Esophagus squamous epithelium (tissue), 5 donors: ENCODE measurements at regions not wholly inside any gene's neighbourhood (a gene's known extent, or its start where the extent isn't known, plus 50 kb on each side); places are given as distances from the start of the nearest gene placed in this dataset.

Experiments
- DNase-seq: peaks from one replicate; lab custom pipeline; 2025; lab: John Stamatoyannopoulos, UW
- H3K27ac ChIP-seq, 4 donors: fragments of 200-600 bp; sonication (generic); one replicate each; pipeline ENCODE4 v1.5.1; 2016 to 2019; ENCODE audit warnings: mild to moderate bottlenecking in 1 of 4
- H3K27me3 ChIP-seq, 4 donors: fragments of 200-600 bp; sonication (generic); 1 replicate in 3 of 4; 2 replicates in 1 of 4; pipeline versions ENCODE4 v1.5.1 to v1.6.0; 2017 to 2021; ENCODE audit warnings: antibody characterized with exemption in 1 of 4
- H3K36me3 ChIP-seq, 3 donors: fragments of 200-600 bp; sonication (generic); one replicate each; pipeline ENCODE4 v1.5.1; 2016 to 2019
- H3K4me1 ChIP-seq, 3 donors: fragments of 200-600 bp; sonication (generic); one replicate each; pipeline ENCODE4 v1.5.1; 2017 to 2019
- H3K4me3 ChIP-seq, 4 donors: fragments of 200-600 bp; sonication (generic); 1 replicate in 3 of 4; 2 replicates in 1 of 4; pipeline ENCODE4 v1.5.1; 2016 to 2019; ENCODE audit warnings: mild to moderate bottlenecking in 2 of 4, moderate library complexity in 1 of 4
- H3K9me3 ChIP-seq, 3 donors: fragments of 200-600 bp; sonication (generic); one replicate each; pipeline ENCODE4 v1.5.1; 2016 to 2019
- CTCF ChIP-seq, 6 experiments: fragments of 450-650 bp in 4 of 6; fragments of 200-600 bp in 2 of 6; sonication (generic) in 2 of 6; IDR thresholded peaks; one replicate each; pipeline ENCODE4 v1.5.1; 2016 to 2019; ENCODE audit warnings: antibody characterized with exemption in 6 of 6, mild to moderate bottlenecking in 4 of 6, moderate library complexity in 4 of 6
- POLR2A ChIP-seq, 4 donors: fragments of 450-650 bp; IDR thresholded peaks; one replicate each; pipeline ENCODE4 v1.6.1; 2017; ENCODE audit warnings: antibody characterized with exemption in 4 of 4, mild to moderate bottlenecking in 4 of 4, moderate library complexity in 3 of 4
- WGBS, 2 donors: methylation state at CpG; one replicate each; pipeline ENCODE4 v1.1.5; 2018; 5-methylcytosine and 5-hydroxymethylcytosine counted together
- intact Hi-C: fragments of 100-400 bp; cut with DNase I; formaldehyde crosslinking; loops from one replicate; pipeline ENCODE4 v1.15.0; 2022
- donor health status: DM: yes; HTN: yes; CAD: no.

DNA sequence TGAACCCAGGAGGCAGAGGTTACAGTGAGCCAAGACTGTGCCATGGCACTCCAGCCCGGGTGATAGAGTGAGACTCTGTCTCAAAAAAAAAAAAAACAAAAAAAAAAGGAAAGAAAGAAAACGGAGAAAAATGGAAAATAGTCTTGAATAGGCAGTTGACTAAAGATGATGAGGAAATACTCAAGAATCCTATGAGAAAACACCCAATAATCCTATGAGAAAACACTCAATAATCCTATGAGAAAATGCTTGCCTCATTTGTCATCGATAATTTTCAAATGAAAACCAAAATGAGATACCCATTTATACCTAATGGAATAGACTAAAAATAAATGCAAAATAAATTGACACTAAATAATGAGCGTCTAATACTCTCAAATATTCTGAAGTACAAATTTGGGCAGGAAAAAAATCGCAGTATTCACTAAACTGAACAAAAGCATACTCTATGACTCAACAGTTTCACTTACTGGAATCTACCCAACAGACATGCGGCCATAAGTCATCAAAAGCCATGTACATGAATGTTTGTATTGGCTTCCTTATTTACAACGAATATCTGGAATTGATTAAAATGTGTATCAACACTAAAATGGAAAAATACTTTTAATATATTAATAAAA is 733.9 kb upstream of the CHRM3 start:
- Histone ChIP-seq H3K4me3 (no peak overlapping the region), H3K36me3 (no peaks in the 10 kb centered on the region), H3K27ac (no peak overlapping the region), H3K4me1 (no peaks in the 10 kb centered on the region), H3K9me3 (no peaks in the 10 kb centered on the region), H3K27me3 (no peaks in the 10 kb centered on the region)
- 52 to 55% methylated on average over 6 to 7 of the region's 7 CpGs for WGBS, 2 donors
- intact Hi-C loops = no loop called here
- no peak for DNase-seq
- no peak for TF ChIP-seq CTCF (IDR thresholded peaks at IDR 0.05)
- no peak for TF ChIP-seq POLR2A (IDR thresholded peaks at IDR 0.05)

GRCh38 chr1:238649200-238649599 is 737.2 kb upstream of the CHRM3 start:
- no peaks in the 10 kb centered on the region for H3K9me3 ChIP-seq

DNA sequence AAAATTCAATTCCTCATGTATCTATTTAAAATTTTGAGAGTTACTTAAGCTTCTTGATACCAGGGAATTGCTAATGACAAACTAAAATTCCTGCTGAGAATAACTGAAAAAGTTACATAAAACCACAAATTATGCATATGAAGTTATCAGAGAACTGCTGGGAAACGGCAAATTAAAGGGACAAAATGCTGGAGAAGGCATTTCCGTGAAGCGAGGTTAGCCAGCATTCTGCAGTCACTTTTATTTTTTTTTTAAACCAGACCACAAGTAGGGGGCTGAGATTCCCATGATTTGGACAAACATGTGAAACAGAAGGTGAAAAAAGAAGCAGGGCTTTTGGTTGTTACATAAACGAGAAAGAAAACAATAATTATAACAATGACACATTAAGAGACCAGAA is 737.6 kb upstream of the CHRM3 start:
- TF ChIP-seq POLR2A (IDR thresholded peaks at IDR 0.05) (no peak), CTCF (IDR thresholded peaks at IDR 0.05) (no peak)
- WGBS, 2 donors = 74 to 87% methylated on average over 4 of the region's 4 CpGs
- Histone ChIP-seq H3K36me3 (no peaks in the 10 kb centered on the region), H3K4me1 (no peaks in the 10 kb centered on the region), H3K4me3 (no peak overlapping the region), H3K27ac (no peak overlapping the region), H3K27me3 (no peaks in the 10 kb centered on the region), H3K9me3 (no peaks in the 10 kb centered on the region)
- intact Hi-C loops = no loop called here
- DNase-seq = no peak

More at GRCh38 chr1:238649200-238649599, 737.2 kb upstream of the CHRM3 start:
- TF ChIP-seq POLR2A (IDR thresholded peaks at IDR 0.05) (no peak), CTCF (IDR thresholded peaks at IDR 0.05) (no peak)
- Histone ChIP-seq H3K27me3 (no peaks in the 10 kb centered on the region), H3K4me1 (no peaks in the 10 kb centered on the region), H3K27ac (no peak overlapping the region), H3K36me3 (no peaks in the 10 kb centered on the region), H3K4me3 (no peak overlapping the region)
- no peak for DNase-seq
- intact Hi-C loops = no loop called here

DNA sequence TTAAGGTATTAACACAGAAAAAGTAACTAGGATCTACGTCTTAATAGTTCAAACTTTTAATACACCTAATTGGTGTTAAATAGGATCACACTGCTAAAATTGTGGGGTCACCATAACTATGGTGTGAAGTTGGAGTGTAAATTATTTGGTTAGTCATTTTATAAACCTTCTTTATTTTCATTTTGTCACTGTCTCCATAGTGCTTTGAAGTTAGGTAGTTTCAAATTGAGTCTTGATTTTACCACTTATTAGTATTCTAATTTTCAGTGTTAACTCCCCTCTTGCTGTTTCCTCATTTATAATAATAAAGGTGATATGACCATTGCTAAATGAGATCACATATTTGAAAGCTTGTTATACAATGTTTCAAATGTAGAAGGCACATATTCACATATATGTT is 738.1 kb upstream of the CHRM3 start:
- Histone ChIP-seq H3K9me3 (no peaks in the 10 kb centered on the region), H3K4me3 (no peak overlapping the region), H3K4me1 (no peaks in the 10 kb centered on the region), H3K27ac (no peak overlapping the region), H3K36me3 (no peaks in the 10 kb centered on the region), H3K27me3 (no peaks in the 10 kb centered on the region)
- intact Hi-C loops = no loop called here
- WGBS, 2 donors = 70 to 74% methylated on average over 1 of the region's 1 CpG
- DNase-seq = no peak
- TF ChIP-seq POLR2A (IDR thresholded peaks at IDR 0.05) = no peak
- no peak for TF ChIP-seq CTCF (IDR thresholded peaks at IDR 0.05)

GRCh38 chr1:238647877-238648276 is 738.5 kb upstream of the CHRM3 start:
- Histone ChIP-seq H3K4me1 (no peaks in the 10 kb centered on the region), H3K4me3 (no peak overlapping the region), H3K27ac (no peak overlapping the region), H3K27me3 (no peaks in the 10 kb centered on the region), H3K9me3 (no peaks in the 10 kb centered on the region), H3K36me3 (no peaks in the 10 kb centered on the region)
- DNase-seq = no peak
- intact Hi-C loops = no loop called here
- no peak for TF ChIP-seq POLR2A (IDR thresholded peaks at IDR 0.05)
- no peak for TF ChIP-seq CTCF (IDR thresholded peaks at IDR 0.05)
- WGBS, 2 donors = 40 to 49% methylated on average over 3 of the region's 3 CpGs
